ENCODE measurements at regions not wholly inside any gene's neighbourhood (a gene's known extent, or its start where the extent isn't known, plus 50 kb on each side); places are given as distances from the start of the nearest gene placed in this dataset.

- TF ChIP-seq CTCF (IDR thresholded peaks at IDR 0.05) (no peak), POLR2AphosphoS5 (IDR thresholded peaks at IDR 0.05) (no peak), EP300 (IDR thresholded peaks at IDR 0.05; ENCODE audit: low read depth) (no peak)
These were observed 771.0 kb downstream of the KCNJ18 start for GRCh38 chr17:22463110-22463850.
